Endothelial cell (in vitro differentiated cells): ENCODE measurements at regions not wholly inside any gene's neighbourhood (a gene's known extent, or its start where the extent isn't known, plus 50 kb on each side); places are given as distances from the start of the nearest gene placed in this dataset.

Source experiments
- DNase-seq: peaks from one replicate; pipeline ENCODE4 v3.0.0; 2021; ENCODE audit warnings: low spot score
- H3K27ac Mint-ChIP-seq: one replicate; pipeline ENCODE4 v1.8.0; 2021; ENCODE audit warnings: mixed read lengths, inconsistent platforms; ENCODE audit not compliant: unreplicated experiment
- H3K27me3 Mint-ChIP-seq: one replicate; pipeline ENCODE4 v1.8.0; 2021; ENCODE audit warnings: mild to moderate bottlenecking, moderate library complexity, mixed read lengths, inconsistent platforms; ENCODE audit not compliant: unreplicated experiment
- H3K36me3 Mint-ChIP-seq: one replicate; pipeline ENCODE4 v1.8.0; 2021; ENCODE audit warnings: mild to moderate bottlenecking, low read depth, mixed read lengths, inconsistent platforms; ENCODE audit not compliant: unreplicated experiment
- H3K4me1 Mint-ChIP-seq: one replicate; pipeline ENCODE4 v1.8.0; 2021; ENCODE audit warnings: mild to moderate bottlenecking, mixed read lengths, inconsistent platforms; ENCODE audit not compliant: unreplicated experiment
- H3K4me3 Mint-ChIP-seq: one replicate; pipeline ENCODE4 v1.8.0; 2021; ENCODE audit warnings: mild to moderate bottlenecking, mixed read lengths, inconsistent platforms; ENCODE audit not compliant: unreplicated experiment
- H3K9me3 Mint-ChIP-seq: one replicate; pipeline ENCODE4 v1.8.0; 2021; ENCODE audit warnings: mixed read lengths, inconsistent platforms; ENCODE audit not compliant: unreplicated experiment
- CTCF ChIP-seq: fragments of 200-600 bp; sonication (generic); IDR thresholded peaks from one replicate; pipeline ENCODE4 v1.5.0; 2021; ENCODE audit warnings: antibody characterized with exemption; ENCODE audit not compliant: unreplicated experiment

- no peak for TF ChIP-seq CTCF
- Mint-ChIP-seq H3K27me3 (no peaks in the 10 kb centered on the region), H3K4me1 (peaks cover 10% of the 10 kb centered on the region), H3K27ac (no peak overlapping the region), H3K4me3 (no peak overlapping the region), H3K9me3 (no peaks in the 10 kb centered on the region), H3K36me3 (no peaks in the 10 kb centered on the region)
- DNase-seq, result no peak
Observed at GRCh38 chr3:59528251-59528650, 478.4 kb upstream of the CFAP20DC start.

- peaks cover 10% of the 10 kb centered on the region for H3K4me1 Mint-ChIP-seq
- H3K4me3 Mint-ChIP-seq, result no peak overlapping the region
- no peaks in the 10 kb centered on the region for H3K36me3 Mint-ChIP-seq
- no peak for TF ChIP-seq CTCF
- no peaks in the 10 kb centered on the region for H3K27me3 Mint-ChIP-seq
- H3K9me3 Mint-ChIP-seq, result no peaks in the 10 kb centered on the region
- no peak for DNase-seq
- H3K27ac Mint-ChIP-seq, result no peak overlapping the region
Observed at GRCh38 chr3:59527493-59527892, 477.7 kb upstream of the CFAP20DC start.

GRCh38 chr3:59526999-59527398, 477.2 kb upstream of the CFAP20DC start:
- Mint-ChIP-seq H3K36me3 (no peaks in the 10 kb centered on the region), H3K9me3 (no peaks in the 10 kb centered on the region), H3K27me3 (no peaks in the 10 kb centered on the region), H3K27ac (no peak overlapping the region), H3K4me1 (peaks cover 8% of the 10 kb centered on the region), H3K4me3 (no peak overlapping the region)
- no peak for DNase-seq
- no peak for TF ChIP-seq CTCF

GRCh38 chr3:59522550-59522949, 472.7 kb upstream of the CFAP20DC start:
- Mint-ChIP-seq H3K4me1 (peaks cover 3% of the 10 kb centered on the region), H3K27ac (no peak overlapping the region), H3K4me3 (no peak overlapping the region), H3K9me3 (no peaks in the 10 kb centered on the region), H3K36me3 (no peaks in the 10 kb centered on the region), H3K27me3 (peaks cover 4% of the 10 kb centered on the region)
- no peak for DNase-seq
- no peak for TF ChIP-seq CTCF

GRCh38 chr3:59519094-59519493, 469.3 kb upstream of the CFAP20DC start:
- peaks cover 5% of the 10 kb centered on the region for H3K27me3 Mint-ChIP-seq
- DNase-seq, result no peak
- H3K36me3 Mint-ChIP-seq, result no peaks in the 10 kb centered on the region

More at GRCh38 chr3:59519094-59519493, 469.3 kb upstream of the CFAP20DC start:
- Mint-ChIP-seq H3K4me1 (peaks cover 14% of the 10 kb centered on the region), H3K4me3 (no peak overlapping the region), H3K27ac (no peak overlapping the region), H3K9me3 (no peaks in the 10 kb centered on the region)
- no peak for TF ChIP-seq CTCF
